ENCODE measurements at regions not wholly inside any gene's neighbourhood (a gene's known extent, or its start where the extent isn't known, plus 50 kb on each side); places are given as distances from the start of the nearest gene placed in this dataset.

GRCh38 chr12:126027825-126028224 lies 962.6 kb downstream of the AACS start:
- TF ChIP-seq, protein P1, sequence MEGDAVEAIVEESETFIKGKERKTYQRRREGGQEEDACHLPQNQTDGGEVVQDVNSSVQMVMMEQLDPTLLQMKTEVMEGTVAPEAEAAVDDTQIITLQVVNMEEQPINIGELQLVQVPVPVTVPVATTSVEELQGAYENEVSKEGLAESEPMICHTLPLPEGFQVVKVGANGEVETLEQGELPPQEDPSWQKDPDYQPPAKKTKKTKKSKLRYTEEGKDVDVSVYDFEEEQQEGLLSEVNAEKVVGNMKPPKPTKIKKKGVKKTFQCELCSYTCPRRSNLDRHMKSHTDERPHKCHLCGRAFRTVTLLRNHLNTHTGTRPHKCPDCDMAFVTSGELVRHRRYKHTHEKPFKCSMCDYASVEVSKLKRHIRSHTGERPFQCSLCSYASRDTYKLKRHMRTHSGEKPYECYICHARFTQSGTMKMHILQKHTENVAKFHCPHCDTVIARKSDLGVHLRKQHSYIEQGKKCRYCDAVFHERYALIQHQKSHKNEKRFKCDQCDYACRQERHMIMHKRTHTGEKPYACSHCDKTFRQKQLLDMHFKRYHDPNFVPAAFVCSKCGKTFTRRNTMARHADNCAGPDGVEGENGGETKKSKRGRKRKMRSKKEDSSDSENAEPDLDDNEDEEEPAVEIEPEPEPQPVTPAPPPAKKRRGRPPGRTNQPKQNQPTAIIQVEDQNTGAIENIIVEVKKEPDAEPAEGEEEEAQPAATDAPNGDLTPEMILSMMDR (IDR thresholded peaks at IDR 0.05; ENCODE audit: low read length), result no peak
- TF ChIP-seq EZH2 (IDR thresholded peaks at IDR 0.05; ENCODE audit: borderline replicate concordance, low read length), result no peak

DNA sequence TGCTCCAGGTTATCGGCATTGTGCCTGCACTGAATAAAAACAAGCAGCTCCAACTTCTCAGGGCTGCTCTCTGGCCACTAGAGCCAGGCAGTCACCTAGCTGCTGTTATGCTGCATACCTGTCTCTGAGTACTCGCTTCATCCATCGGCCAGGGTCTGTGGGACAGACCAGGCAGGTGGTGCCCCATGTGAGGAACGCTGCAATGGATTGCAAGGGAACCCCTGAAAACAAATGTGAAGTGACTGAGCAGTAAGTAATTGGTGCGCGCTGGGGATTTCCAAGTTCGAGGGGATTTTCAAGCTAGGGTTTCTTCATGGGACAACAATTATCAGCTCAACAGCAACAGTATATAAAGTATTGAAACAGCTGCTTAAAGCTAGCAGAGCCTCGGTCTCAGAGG lies 965.3 kb downstream of the AACS start:
- TF ChIP-seq, protein P1 (IDR thresholded peaks at IDR 0.05; ENCODE audit: low read length), result no peak
- TF ChIP-seq EZH2 (IDR thresholded peaks at IDR 0.05; ENCODE audit: borderline replicate concordance, low read length), result no peak
- no peaks in the 10 kb centered on the region for H3K27me3 ChIP-seq (ENCODE audit: insufficient read depth, low read length)
- no peak overlapping the region for H3K9ac ChIP-seq (ENCODE audit: low read length)
- no peaks in the 10 kb centered on the region for H3K9me2 ChIP-seq (ENCODE audit: low read depth, low read length)
- no peak overlapping the region for H3K27ac ChIP-seq (ENCODE audit: low read depth, low read length, poor library complexity, severe bottlenecking)
- H3K4me3 ChIP-seq (ENCODE audit: low read depth, low read length, poor library complexity, severe bottlenecking), result no peak overlapping the region
- no peaks in the 10 kb centered on the region for H3K4me1 ChIP-seq (ENCODE audit: insufficient read depth, low read length, severe bottlenecking)
- H2AFZ ChIP-seq (ENCODE audit: low read length), result no peak overlapping the region
- no peaks in the 10 kb centered on the region for H3K9me3 ChIP-seq (ENCODE audit: low read length)
- H3K36me3 ChIP-seq (ENCODE audit: insufficient read depth, low read length), result no peaks in the 10 kb centered on the region
- H3K79me2 ChIP-seq (ENCODE audit: insufficient read depth, low read length), result no peaks in the 10 kb centered on the region
- no peaks in the 10 kb centered on the region for H3F3A ChIP-seq (ENCODE audit: insufficient read depth, low read length)
- H4K20me1 ChIP-seq (ENCODE audit: insufficient read depth, low read length), result no peaks in the 10 kb centered on the region
- no peak overlapping the region for H3K4me2 ChIP-seq (ENCODE audit: low read length)

More at GRCh38 chr12:126027825-126028224, 962.6 kb downstream of the AACS start:
- no peaks in the 10 kb centered on the region for H3F3A ChIP-seq (ENCODE audit: insufficient read depth, low read length)
- no peaks in the 10 kb centered on the region for H3K79me2 ChIP-seq (ENCODE audit: insufficient read depth, low read length)
- H3K9me2 ChIP-seq (ENCODE audit: low read depth, low read length), result no peaks in the 10 kb centered on the region
- no peaks in the 10 kb centered on the region for H3K27me3 ChIP-seq (ENCODE audit: insufficient read depth, low read length)
- H3K27ac ChIP-seq (ENCODE audit: low read depth, low read length, poor library complexity, severe bottlenecking), result no peak overlapping the region
- no peak overlapping the region for H3K4me2 ChIP-seq (ENCODE audit: low read length)
- H3K4me1 ChIP-seq (ENCODE audit: insufficient read depth, low read length, severe bottlenecking), result no peaks in the 10 kb centered on the region
- H3K4me3 ChIP-seq (ENCODE audit: low read depth, low read length, poor library complexity, severe bottlenecking), result no peak overlapping the region
- H2AFZ ChIP-seq (ENCODE audit: low read length), result no peak overlapping the region
- H3K9me3 ChIP-seq (ENCODE audit: low read length), result no peaks in the 10 kb centered on the region
- H3K36me3 ChIP-seq (ENCODE audit: insufficient read depth, low read length), result no peaks in the 10 kb centered on the region
- no peak overlapping the region for H3K9ac ChIP-seq (ENCODE audit: low read length)
- no peaks in the 10 kb centered on the region for H4K20me1 ChIP-seq (ENCODE audit: insufficient read depth, low read length)

- Histone ChIP-seq H3K9me3 (ENCODE audit: low read length) (no peaks in the 10 kb centered on the region), H3K36me3 (ENCODE audit: insufficient read depth, low read length) (no peaks in the 10 kb centered on the region), H3K4me2 (ENCODE audit: low read length) (no peak overlapping the region), H4K20me1 (ENCODE audit: insufficient read depth, low read length) (no peaks in the 10 kb centered on the region), H3K79me2 (ENCODE audit: insufficient read depth, low read length) (no peaks in the 10 kb centered on the region), H3K9me2 (ENCODE audit: low read depth, low read length) (no peaks in the 10 kb centered on the region), H2AFZ (ENCODE audit: low read length) (no peak overlapping the region), H3K4me1 (ENCODE audit: insufficient read depth, low read length, severe bottlenecking) (no peaks in the 10 kb centered on the region), H3K27ac (ENCODE audit: low read depth, low read length, poor library complexity, severe bottlenecking) (no peak overlapping the region), H3F3A (ENCODE audit: insufficient read depth, low read length) (no peaks in the 10 kb centered on the region), H3K9ac (ENCODE audit: low read length) (no peak overlapping the region), H3K4me3 (ENCODE audit: low read depth, low read length, poor library complexity, severe bottlenecking) (no peak overlapping the region), H3K27me3 (ENCODE audit: insufficient read depth, low read length) (no peaks in the 10 kb centered on the region)
- TF ChIP-seq, protein P1 (IDR thresholded peaks at IDR 0.05; ENCODE audit: low read length), result no peak
- TF ChIP-seq EZH2 (IDR thresholded peaks at IDR 0.05; ENCODE audit: borderline replicate concordance, low read length), result no peak
These were observed 968.5 kb downstream of the AACS start for GRCh38 chr12:126033751-126034150.
